Mesenchymal stem cell (in vitro differentiated cells and primary cell): ENCODE measurements at regions not wholly inside any gene's neighbourhood (a gene's known extent, or its start where the extent isn't known, plus 50 kb on each side); places are given as distances from the start of the nearest gene placed in this dataset.

Source experiments
- DNase-seq: peaks from one replicate; pipeline ENCODE4 v3.0.0-alpha.2; 2013
- H2AFZ ChIP-seq: one replicate; pipeline ENCODE4 v1.6.1; 2013; ENCODE audit warnings: low read depth, mild to moderate bottlenecking, control low read depth, inconsistent platforms, low read length, moderate library complexity
- H2AK5ac ChIP-seq: 2 replicates; pipeline ENCODE4 v1.6.1; 2013; ENCODE audit warnings: low read length, moderate library complexity, mild to moderate bottlenecking, inconsistent platforms; ENCODE audit not compliant: severe bottlenecking
- H2BK120ac ChIP-seq: one replicate; pipeline ENCODE4 v1.6.1; 2013; ENCODE audit warnings: low read depth, mild to moderate bottlenecking, inconsistent platforms, low read length, moderate library complexity
- H2BK12ac ChIP-seq, 2 experiments: one replicate each; pipeline ENCODE4 v1.6.1; 2013; ENCODE audit warnings: inconsistent platforms in 2 of 2, low read length in 2 of 2, mild to moderate bottlenecking in 2 of 2, moderate library complexity in 2 of 2, control low read depth in 1 of 2
- H2BK15ac ChIP-seq: one replicate; pipeline ENCODE4 v1.6.1; 2013; ENCODE audit warnings: mild to moderate bottlenecking, low read depth, inconsistent platforms; ENCODE audit not compliant: poor library complexity, severe bottlenecking
- H2BK5ac ChIP-seq: 2 replicates; pipeline ENCODE4 v1.6.1; 2013; ENCODE audit warnings: low read depth, mild to moderate bottlenecking, low read length, control low read depth, inconsistent platforms; ENCODE audit not compliant: poor library complexity, severe bottlenecking
- H3K14ac ChIP-seq, 2 experiments: one replicate each; pipeline ENCODE4 v1.6.1; 2013; ENCODE audit warnings: inconsistent platforms in 2 of 2, low read length in 2 of 2, control low read depth in 1 of 2, mild to moderate bottlenecking in 1 of 2, moderate library complexity in 1 of 2
- H3K18ac ChIP-seq, 2 experiments: one replicate each; pipeline ENCODE4 v1.6.1; 2013; ENCODE audit warnings: inconsistent platforms in 2 of 2, low read length in 2 of 2, control low read depth in 1 of 2, low read depth in 1 of 2, mild to moderate bottlenecking in 1 of 2
- H3K23ac ChIP-seq, 2 experiments: one replicate each; pipeline ENCODE4 v1.6.1; 2013; ENCODE audit warnings: inconsistent platforms in 2 of 2, low read length in 2 of 2, mild to moderate bottlenecking in 2 of 2, moderate library complexity in 2 of 2, control low read depth in 1 of 2
- H3K27ac ChIP-seq: 2 replicates; pipeline ENCODE4 v1.5.1; 2013; ENCODE audit warnings: mild to moderate bottlenecking, moderate library complexity, low read length, control low read depth, inconsistent platforms; ENCODE audit not compliant: poor library complexity, severe bottlenecking
- H3K27me3 ChIP-seq, 2 experiments: 2 replicates each; pipeline versions ENCODE4 v1.6.1 to v1.7.0; 2013; ENCODE audit warnings: low read length in 2 of 2, mild to moderate bottlenecking in 2 of 2, moderate library complexity in 2 of 2, control low read depth in 1 of 2, inconsistent platforms in 1 of 2; ENCODE audit not compliant: control insufficient read depth in 1 of 2, insufficient read depth in 1 of 2
- H3K36me3 ChIP-seq, 2 experiments: 2 replicates each; pipeline versions ENCODE4 v1.6.1 to v1.7.0; 2013; ENCODE audit warnings: low read length in 2 of 2, control low read depth in 1 of 2, inconsistent platforms in 1 of 2, low read depth in 1 of 2, mild to moderate bottlenecking in 1 of 2; ENCODE audit not compliant: insufficient read depth in 2 of 2, control insufficient read depth in 1 of 2
- H3K4ac ChIP-seq, 2 experiments: one replicate each; pipeline ENCODE4 v1.6.1; 2013; ENCODE audit warnings: inconsistent platforms in 2 of 2, low read length in 2 of 2, mild to moderate bottlenecking in 2 of 2, moderate library complexity in 2 of 2, control low read depth in 1 of 2, low read depth in 1 of 2
- H3K4me1 ChIP-seq: 2 replicates; pipeline ENCODE4 v1.6.1; 2013; ENCODE audit warnings: low read depth, low read length, control low read depth; ENCODE audit not compliant: control insufficient read depth, insufficient read depth
- H3K4me2 ChIP-seq: 2 replicates; pipeline ENCODE4 v1.6.1; 2013; ENCODE audit warnings: low read length, mild to moderate bottlenecking, inconsistent platforms; ENCODE audit not compliant: poor library complexity, severe bottlenecking
- H3K4me3 ChIP-seq, 2 experiments: 2 replicates each; pipeline versions ENCODE4 v1.5.1 to v1.7.0; 2013; ENCODE audit warnings: low read length in 2 of 2, mild to moderate bottlenecking in 2 of 2, control low read depth in 1 of 2, low read depth in 1 of 2; ENCODE audit not compliant: insufficient read depth in 1 of 2
- H3K79me1 ChIP-seq: replicated peaks from 2 replicates; pipeline ENCODE4 v1.6.1; 2013; ENCODE audit warnings: mild to moderate bottlenecking, control low read depth, low read length, inconsistent platforms; ENCODE audit not compliant: poor library complexity, severe bottlenecking
- H3K9ac ChIP-seq: 2 replicates; pipeline ENCODE4 v1.7.0; 2013; ENCODE audit warnings: mild to moderate bottlenecking, low read length, moderate library complexity
- H3K9me3 ChIP-seq: 2 replicates; pipeline ENCODE4 v1.7.0; 2013; ENCODE audit warnings: mild to moderate bottlenecking, low read length; ENCODE audit not compliant: control insufficient read depth
- H4K8ac ChIP-seq: one replicate; pipeline ENCODE4 v1.6.1; 2013; ENCODE audit warnings: inconsistent platforms, mild to moderate bottlenecking, low read length, moderate library complexity
- H4K91ac ChIP-seq: one replicate; pipeline ENCODE4 v1.6.1; 2013; ENCODE audit warnings: mild to moderate bottlenecking, low read length, inconsistent platforms
- WGBS: methylation state at CpG from one replicate; pipeline ENCODE4 v1.1.7; 2013; ENCODE audit warnings: mixed read lengths; 5-methylcytosine and 5-hydroxymethylcytosine counted together

- WGBS: 98% methylated on average over 3 of the region's 3 CpGs
- Histone ChIP-seq H3K79me1 (no peaks in the 10 kb centered on the region), H3K23ac (no peak overlapping the region), H2BK5ac (no peak overlapping the region), H3K4me1 (no peaks in the 10 kb centered on the region), H3K14ac (no peak overlapping the region), H2AFZ (no peak overlapping the region), H3K9me3 (peaks cover 23% of the 10 kb centered on the region), H4K91ac (no peak overlapping the region), H3K4ac (no peak overlapping the region), H2BK120ac (no peak overlapping the region), H3K9ac (peak overlapping the region; percentile 89), H3K18ac (no peak overlapping the region), H3K4me3 (no peak overlapping the region), H2AK5ac (no peak overlapping the region), H3K27me3 (no peaks in the 10 kb centered on the region), H2BK15ac (no peak overlapping the region), H4K8ac (no peak overlapping the region), H2BK12ac (no peak overlapping the region), H3K36me3 (no peaks in the 10 kb centered on the region), H3K4me2 (no peak overlapping the region), H3K27ac (no peak overlapping the region)
- no peak for DNase-seq
Measured at GRCh38 chr11:15794361-15795150, 561.8 kb downstream of the SOX6 start.

GRCh38 chr11:15795378-15795777, 561.0 kb downstream of the SOX6 start:
- no peaks in the 10 kb centered on the region for H3K4me1 ChIP-seq
- no peak overlapping the region for H3K9ac ChIP-seq
- H3K4me3 ChIP-seq: no peak overlapping the region
- H3K14ac ChIP-seq: no peak overlapping the region
- H2BK12ac ChIP-seq: peak overlapping the region; percentile 18 to 24
- WGBS: 98% methylated on average over 2 of the region's 2 CpGs
- H2AFZ ChIP-seq: no peak overlapping the region
- H3K27me3 ChIP-seq: no peaks in the 10 kb centered on the region
- no peak overlapping the region for H3K27ac ChIP-seq
- no peak overlapping the region for H2AK5ac ChIP-seq
- no peak overlapping the region for H2BK15ac ChIP-seq
- no peak overlapping the region for H3K23ac ChIP-seq
- peak overlapping the region; percentile 15 for H4K91ac ChIP-seq
- H4K8ac ChIP-seq: no peak overlapping the region
- H3K36me3 ChIP-seq: no peaks in the 10 kb centered on the region
- H3K9me3 ChIP-seq: peaks cover 20% of the 10 kb centered on the region
- no peak overlapping the region for H3K4me2 ChIP-seq
- H3K4ac ChIP-seq: no peak overlapping the region
- no peak overlapping the region for H2BK120ac ChIP-seq
- H3K79me1 ChIP-seq: no peaks in the 10 kb centered on the region
- H3K18ac ChIP-seq: peak overlapping the region in 1 of 2 experiments; percentile 17
- H2BK5ac ChIP-seq: no peak overlapping the region
- DNase-seq: no peak

GRCh38 chr11:15800111-15800800, 556.1 kb downstream of the SOX6 start:
- Histone ChIP-seq H3K4me2 (no peak overlapping the region), H3K4ac (no peak overlapping the region), H3K9me3 (no peaks in the 10 kb centered on the region), H3K36me3 (no peaks in the 10 kb centered on the region), H2BK15ac (no peak overlapping the region), H2AK5ac (no peak overlapping the region), H3K27ac (no peak overlapping the region), H2BK5ac (no peak overlapping the region), H3K4me3 (peak overlapping the region in 1 of 2 experiments; percentile 44), H3K18ac (peak overlapping the region; percentile 46 to 89), H3K9ac (peak overlapping the region; percentile 74), H4K8ac (peak overlapping the region; percentile 90), H3K27me3 (no peaks in the 10 kb centered on the region), H3K4me1 (no peaks in the 10 kb centered on the region), H3K14ac (no peak overlapping the region), H3K23ac (no peak overlapping the region), H2BK120ac (peak overlapping the region; percentile 45), H2AFZ (peak overlapping the region; percentile 64), H4K91ac (peak overlapping the region; percentile 18), H2BK12ac (peak overlapping the region; percentile 7 to 90), H3K79me1 (no peaks in the 10 kb centered on the region)
- 63% methylated on average over 4 of the region's 4 CpGs for WGBS
- DNase-seq: peak; percentile 86

GRCh38 chr11:15801126-15801525, 555.2 kb downstream of the SOX6 start:
- 99% methylated on average over 3 of the region's 3 CpGs for WGBS
- H4K8ac ChIP-seq: no peak overlapping the region
- no peak overlapping the region for H3K4me3 ChIP-seq
- H2BK120ac ChIP-seq: no peak overlapping the region
- no peak overlapping the region for H2AFZ ChIP-seq
- no peak overlapping the region for H3K4me2 ChIP-seq
- H3K36me3 ChIP-seq: no peaks in the 10 kb centered on the region
- H2BK5ac ChIP-seq: no peak overlapping the region
- H3K9ac ChIP-seq: peak overlapping the region; percentile 74
- no peak overlapping the region for H3K14ac ChIP-seq
- H3K23ac ChIP-seq: no peak overlapping the region
- DNase-seq: no peak
- no peaks in the 10 kb centered on the region for H3K9me3 ChIP-seq
- H3K27me3 ChIP-seq: no peaks in the 10 kb centered on the region
- no peak overlapping the region for H2AK5ac ChIP-seq
- H4K91ac ChIP-seq: no peak overlapping the region
- H2BK15ac ChIP-seq: no peak overlapping the region
- no peaks in the 10 kb centered on the region for H3K4me1 ChIP-seq
- H2BK12ac ChIP-seq: no peak overlapping the region
- no peaks in the 10 kb centered on the region for H3K79me1 ChIP-seq
- H3K4ac ChIP-seq: no peak overlapping the region
- H3K27ac ChIP-seq: no peak overlapping the region
- H3K18ac ChIP-seq: peak overlapping the region in 1 of 2 experiments; percentile 9
